ENCODE measurements at regions not wholly inside any gene's neighbourhood (a gene's known extent, or its start where the extent isn't known, plus 50 kb on each side); places are given as distances from the start of the nearest gene placed in this dataset.

GRCh38 chr21:32946654-32947053 lies 79.1 kb upstream of the OLIG2 start:
- TF ChIP-seq PHF8 (conservative IDR thresholded peaks at IDR 0.05; ENCODE audit: low read depth, low read length) = no peak
- no peak for TF ChIP-seq USF2 (IDR thresholded peaks at IDR 0.05; ENCODE audit: low read length)
- no peak for TF ChIP-seq GTF2F1 (IDR thresholded peaks at IDR 0.05; ENCODE audit: borderline replicate concordance, low read depth, low read length)
- TF ChIP-seq CTCF (IDR thresholded peaks at IDR 0.05; ENCODE audit: control extremely low read depth in 1 of 3, insufficient read depth in 1 of 3, low read depth in 1 of 3, low read length in 3 of 3) = no peak
- no peak for TF ChIP-seq JUN (IDR thresholded peaks at IDR 0.05; ENCODE audit: low read depth, low read length)
- TF ChIP-seq TEAD4 (IDR thresholded peaks at IDR 0.05; ENCODE audit: low read depth, low read length) = no peak
- no peak for TF ChIP-seq MAX (IDR thresholded peaks at IDR 0.05)
- TF ChIP-seq CREB1 (IDR thresholded peaks at IDR 0.05) = no peak
- TF ChIP-seq SP2 (IDR thresholded peaks at IDR 0.05; ENCODE audit: low read length) = no peak
- no peak for TF ChIP-seq SIN3A (conservative IDR thresholded peaks at IDR 0.05 in 1 of 2, IDR thresholded peaks at IDR 0.05 in 1 of 2; ENCODE audit: low read depth in 1 of 2, low read length in 2 of 2)
- no peak for TF ChIP-seq JUND (IDR thresholded peaks at IDR 0.05; ENCODE audit: low read length)
- TF ChIP-seq GABPA (IDR thresholded peaks at IDR 0.05; ENCODE audit: borderline replicate concordance, insufficient read depth, low read length) = no peak
